ENCODE measurements at regions not wholly inside any gene's neighbourhood (a gene's known extent, or its start where the extent isn't known, plus 50 kb on each side); places are given as distances from the start of the nearest gene placed in this dataset.
"Not testable (repeated sequence)": the region's sequence is repeated elsewhere in the genome, so short reads cannot be mapped to it uniquely, and the experiment has no call there.

DNA sequence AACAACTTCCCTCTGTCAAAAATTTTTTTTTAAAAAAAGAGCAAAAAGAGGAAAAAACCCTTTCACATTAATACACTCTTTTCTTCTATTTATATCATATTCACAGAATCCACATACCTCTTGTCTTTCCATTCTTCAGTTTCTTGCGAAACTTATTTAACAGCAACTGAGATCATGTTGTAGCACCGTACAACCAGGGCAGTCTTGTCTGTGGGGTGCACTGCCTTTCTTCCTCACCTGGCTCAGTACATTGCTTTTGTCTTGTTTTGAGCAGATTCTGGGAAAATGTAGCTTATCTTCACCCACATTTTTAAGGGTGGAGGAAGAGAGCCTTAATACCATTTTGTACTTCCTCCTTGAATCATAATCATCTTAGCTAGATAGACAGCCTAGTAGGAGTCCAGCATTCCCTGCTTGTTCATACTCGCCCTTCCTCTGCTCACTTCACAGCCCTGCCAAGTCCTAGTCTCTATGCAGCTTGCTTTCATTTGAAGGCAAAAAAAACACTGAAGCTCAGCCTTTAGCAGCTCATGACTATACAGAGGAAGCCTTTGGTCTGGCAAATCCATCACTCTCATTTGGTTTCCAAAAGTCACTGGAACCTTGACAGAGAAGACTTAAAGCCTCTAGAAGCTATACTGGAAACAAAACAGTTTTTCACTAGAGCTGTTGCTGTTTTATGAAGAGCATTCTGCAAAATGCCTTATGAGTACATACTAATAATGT lies 140.6 kb upstream of the BANK1 start:
- Histone ChIP-seq H3K9me3 (ENCODE audit: control insufficient read depth in 1 of 2, low read length in 2 of 2) (no peaks in the 10 kb centered on the region), H3K27ac (ENCODE audit: low read depth, low read length) (no peak overlapping the region), H3K27me3 (ENCODE audit: insufficient read depth, low read length) (no peaks in the 10 kb centered on the region), H3K4me1 (ENCODE audit: insufficient read depth, low read length) (no peaks in the 10 kb centered on the region), H3K4me3 (ENCODE audit: low read length in 2 of 2) (no peak overlapping the region), H3K36me3 (ENCODE audit: insufficient read depth, low read length) (no peaks in the 10 kb centered on the region)
- Mint-ChIP-seq H3K9me3 (no peaks in the 10 kb centered on the region), H3K4me3 (no peak overlapping the region), H3K4me1 (peaks cover 0 to 2% (median 0%) of the 10 kb centered on the region in 4 donors), H3K36me3 (no peaks in the 10 kb centered on the region), H3K27ac (no peak overlapping the region), H3K27me3 (peaks cover 0 to 3% of the 10 kb centered on the region in 2 donors)
- DNase-seq = no peak
- POLR2A ChIA-PET (ENCODE audit: partially characterized antibody) = interaction anchor here (0.8 kb wide), 1 partner anchor 19 kb away, joined by 4 read pairs; no protein-coding TSS in a partner anchor
- CTCF ChIA-PET (ENCODE audit: partially characterized antibody) = no interaction called here
- intact Hi-C loops (cut with micrococcal nuclease) = no loop called here

DNA sequence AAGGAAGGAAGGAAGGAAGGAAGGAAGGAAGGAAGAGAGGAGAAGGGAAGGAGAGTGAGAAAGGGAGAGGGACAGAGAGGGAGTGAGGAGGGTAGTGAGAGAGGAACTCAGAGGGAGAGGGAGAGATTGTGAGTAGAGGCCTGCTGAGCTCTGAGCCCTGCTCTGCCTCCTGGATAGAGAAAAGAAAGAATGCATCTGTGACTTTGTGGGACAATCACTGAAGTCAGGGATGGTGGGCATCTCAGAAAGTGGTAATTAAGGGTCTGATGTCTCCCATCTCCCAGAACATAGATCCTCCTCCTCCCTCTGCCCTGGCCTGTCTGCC lies 142.9 kb upstream of the BANK1 start:
- intact Hi-C loops (cut with micrococcal nuclease) = no loop called here
- ChIA-PET CTCF (ENCODE audit: partially characterized antibody) (no interaction called here), POLR2A (ENCODE audit: partially characterized antibody) (no interaction called here)
- Mint-ChIP-seq H3K4me1 (peaks cover 0 to 2% (median 0%) of the 10 kb centered on the region in 4 donors), H3K9me3 (no peaks in the 10 kb centered on the region), H3K27ac (no peak overlapping the region), H3K36me3 (no peaks in the 10 kb centered on the region), H3K27me3 (peaks cover 2 to 3% of the 10 kb centered on the region in 2 donors), H3K4me3 (no peak overlapping the region)
- Histone ChIP-seq H3K27ac (ENCODE audit: low read depth, low read length) (no peak overlapping the region), H3K4me1 (ENCODE audit: insufficient read depth, low read length) (no peaks in the 10 kb centered on the region), H3K9me3 (ENCODE audit: control insufficient read depth in 1 of 2, low read length in 2 of 2) (no peaks in the 10 kb centered on the region), H3K4me3 (ENCODE audit: low read length in 2 of 2) (no peak overlapping the region), H3K36me3 (ENCODE audit: insufficient read depth, low read length) (no peaks in the 10 kb centered on the region), H3K27me3 (ENCODE audit: insufficient read depth, low read length) (no peaks in the 10 kb centered on the region)
- no peak for DNase-seq

GRCh38 chr4:101644516-101644915 lies 146.0 kb upstream of the BANK1 start:
- DNase-seq = no peak
- Mint-ChIP-seq H3K27ac (no peak overlapping the region), H3K4me1 (no peaks in the 10 kb centered on the region), H3K4me3 (no peak overlapping the region), H3K36me3 (no peaks in the 10 kb centered on the region), H3K9me3 (no peaks in the 10 kb centered on the region), H3K27me3 (peaks cover 2 to 7% of the 10 kb centered on the region in 2 donors)
- intact Hi-C loops (cut with micrococcal nuclease) = no loop called here
- CTCF ChIA-PET (ENCODE audit: partially characterized antibody) = no interaction called here
- H3K27ac ChIP-seq (ENCODE audit: low read depth, low read length) = no peak overlapping the region
- no peaks in the 10 kb centered on the region for H3K27me3 ChIP-seq (ENCODE audit: insufficient read depth, low read length)
- POLR2A ChIA-PET (ENCODE audit: partially characterized antibody) = no interaction called here
- H3K9me3 ChIP-seq (ENCODE audit: control insufficient read depth in 1 of 2, low read length in 2 of 2) = no peaks in the 10 kb centered on the region
- H3K4me3 ChIP-seq (ENCODE audit: low read length in 2 of 2) = no peak overlapping the region
- H3K4me1 ChIP-seq (ENCODE audit: insufficient read depth, low read length) = no peaks in the 10 kb centered on the region
- no peaks in the 10 kb centered on the region for H3K36me3 ChIP-seq (ENCODE audit: insufficient read depth, low read length)

DNA sequence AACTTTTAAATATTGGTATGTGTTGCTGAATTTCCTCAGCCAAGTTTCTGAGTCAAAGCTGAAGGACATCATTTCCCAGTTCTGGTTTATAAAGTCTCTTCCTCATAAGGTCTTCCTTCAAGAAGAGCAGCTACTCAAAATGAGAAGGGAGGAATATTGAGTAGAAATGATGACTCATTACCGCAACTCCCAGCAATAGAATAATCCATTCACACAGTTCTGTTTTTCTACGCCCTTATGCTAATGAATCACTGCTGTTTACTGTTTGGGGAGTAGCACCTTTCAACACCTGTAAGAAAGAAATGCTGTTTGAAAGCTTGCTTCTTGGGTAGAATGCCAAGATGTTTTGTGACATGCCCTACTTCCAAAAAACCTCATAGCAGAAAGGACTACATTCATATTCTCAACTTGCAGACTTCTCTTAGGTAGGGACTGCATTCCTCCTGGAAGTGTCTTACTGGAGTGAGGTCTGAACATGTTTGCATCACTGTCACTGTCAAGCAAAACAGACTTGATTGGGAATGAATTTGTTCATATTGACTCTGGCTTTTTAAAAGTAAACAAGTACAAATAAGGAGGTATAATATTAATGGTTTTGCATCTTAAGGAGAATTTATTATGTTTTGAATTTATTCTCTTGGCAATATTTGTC lies 147.2 kb upstream of the BANK1 start:
- no peak overlapping the region for H3K27ac Mint-ChIP-seq
- Histone ChIP-seq H3K36me3 (ENCODE audit: insufficient read depth, low read length) (no peaks in the 10 kb centered on the region), H3K4me1 (ENCODE audit: insufficient read depth, low read length) (no peaks in the 10 kb centered on the region), H3K27me3 (ENCODE audit: insufficient read depth, low read length) (no peaks in the 10 kb centered on the region), H3K4me3 (ENCODE audit: low read length in 2 of 2) (no peak overlapping the region), H3K9me3 (ENCODE audit: control insufficient read depth in 1 of 2, low read length in 2 of 2) (no peaks in the 10 kb centered on the region), H3K27ac (ENCODE audit: low read depth, low read length) (no peak overlapping the region)
- no peak for DNase-seq
- H3K27me3 Mint-ChIP-seq = peaks cover 2 to 7% of the 10 kb centered on the region in 2 donors
- intact Hi-C loops (cut with micrococcal nuclease) = no loop called here
- no peaks in the 10 kb centered on the region for H3K4me1 Mint-ChIP-seq
- CTCF ChIA-PET (ENCODE audit: partially characterized antibody) = interaction anchor here (0.5 kb wide), 1 partner anchor 519 kb away, joined by 3 read pairs; no protein-coding TSS in a partner anchor
- no peaks in the 10 kb centered on the region for H3K36me3 Mint-ChIP-seq
- no peaks in the 10 kb centered on the region for H3K9me3 Mint-ChIP-seq
- POLR2A ChIA-PET (ENCODE audit: partially characterized antibody) = no interaction called here
- no peak overlapping the region for H3K4me3 Mint-ChIP-seq

- H3K4me1 ChIP-seq (ENCODE audit: insufficient read depth, low read length); H3K9me3 ChIP-seq (ENCODE audit: control insufficient read depth in 1 of 2, low read length in 2 of 2); H3K4me3 ChIP-seq (ENCODE audit: low read length in 2 of 2); DNase-seq; intact Hi-C loops (cut with micrococcal nuclease); H3K9me3 Mint-ChIP-seq; H3K4me1 Mint-ChIP-seq; H3K27me3 Mint-ChIP-seq; H3K36me3 Mint-ChIP-seq; H3K27ac ChIP-seq (ENCODE audit: low read depth, low read length); H3K4me3 Mint-ChIP-seq; CTCF ChIA-PET (ENCODE audit: partially characterized antibody); H3K27me3 ChIP-seq (ENCODE audit: insufficient read depth, low read length); POLR2A ChIA-PET (ENCODE audit: partially characterized antibody); H3K27ac Mint-ChIP-seq; H3K36me3 ChIP-seq (ENCODE audit: insufficient read depth, low read length): not testable (repeated sequence)
Measured at GRCh38 chr4:101632766-101633165, 157.8 kb upstream of the BANK1 start.

GRCh38 chr4:101630319-101630986 lies 160.1 kb upstream of the BANK1 start:
- Histone ChIP-seq H3K27ac (ENCODE audit: low read depth, low read length) (no peak overlapping the region), H3K9me3 (ENCODE audit: control insufficient read depth in 1 of 2, low read length in 2 of 2) (no peaks in the 10 kb centered on the region), H3K36me3 (ENCODE audit: insufficient read depth, low read length) (no peaks in the 10 kb centered on the region), H3K27me3 (ENCODE audit: insufficient read depth, low read length) (no peaks in the 10 kb centered on the region), H3K4me1 (ENCODE audit: insufficient read depth, low read length) (no peaks in the 10 kb centered on the region), H3K4me3 (ENCODE audit: low read length in 2 of 2) (no peak overlapping the region)
- Mint-ChIP-seq H3K36me3 (no peaks in the 10 kb centered on the region), H3K4me3 (no peak overlapping the region), H3K4me1 (no peaks in the 10 kb centered on the region), H3K27me3 (peaks cover 2 to 6% of the 10 kb centered on the region in 2 donors), H3K27ac (no peak overlapping the region), H3K9me3 (peaks cover 0 to 4% (median 2%) of the 10 kb centered on the region in 8 donors)
- CTCF ChIA-PET (ENCODE audit: partially characterized antibody) = no interaction called here
- POLR2A ChIA-PET (ENCODE audit: partially characterized antibody) = no interaction called here
- intact Hi-C loops (cut with micrococcal nuclease) = no loop called here
- no peak for DNase-seq

- DNase-seq = no peak
- Histone ChIP-seq H3K9me3 (ENCODE audit: control insufficient read depth in 1 of 2, low read length in 2 of 2) (no peaks in the 10 kb centered on the region), H3K27ac (ENCODE audit: low read depth, low read length) (no peak overlapping the region), H3K36me3 (ENCODE audit: insufficient read depth, low read length) (no peaks in the 10 kb centered on the region), H3K4me1 (ENCODE audit: insufficient read depth, low read length) (no peaks in the 10 kb centered on the region), H3K27me3 (ENCODE audit: insufficient read depth, low read length) (no peaks in the 10 kb centered on the region), H3K4me3 (ENCODE audit: low read length in 2 of 2) (no peak overlapping the region)
- H3K9me3 Mint-ChIP-seq = peaks cover 0 to 3% (median 0%) of the 10 kb centered on the region in 8 donors
- H3K4me1 Mint-ChIP-seq = no peaks in the 10 kb centered on the region
- intact Hi-C loops (cut with micrococcal nuclease) = no loop called here
- no peak overlapping the region for H3K27ac Mint-ChIP-seq
- no peaks in the 10 kb centered on the region for H3K36me3 Mint-ChIP-seq
- ChIA-PET CTCF (ENCODE audit: partially characterized antibody) (no interaction called here), POLR2A (ENCODE audit: partially characterized antibody) (no interaction called here)
- H3K4me3 Mint-ChIP-seq = no peak overlapping the region
- peaks cover 2 to 3% of the 10 kb centered on the region in 2 donors for H3K27me3 Mint-ChIP-seq
Measured at GRCh38 chr4:101621120-101621519, 169.4 kb upstream of the BANK1 start.
